ENCODE measurements at regions not wholly inside any gene's neighbourhood (a gene's known extent, or its start where the extent isn't known, plus 50 kb on each side); places are given as distances from the start of the nearest gene placed in this dataset.

GRCh38 chr7:94829987-94830386 is 77.4 kb upstream of the PPP1R9A start:
- no peak for TF ChIP-seq CTCF (IDR thresholded peaks at IDR 0.05 in 4 of 5, conservative IDR thresholded peaks at IDR 0.05 in 1 of 5)
- TF ChIP-seq POLR2A (IDR thresholded peaks at IDR 0.05), result no peak

Data from gastrocnemius medialis (tissue), 4 donors.